ENCODE measurements at regions not wholly inside any gene's neighbourhood (a gene's known extent, or its start where the extent isn't known, plus 50 kb on each side); places are given as distances from the start of the nearest gene placed in this dataset.

DNA sequence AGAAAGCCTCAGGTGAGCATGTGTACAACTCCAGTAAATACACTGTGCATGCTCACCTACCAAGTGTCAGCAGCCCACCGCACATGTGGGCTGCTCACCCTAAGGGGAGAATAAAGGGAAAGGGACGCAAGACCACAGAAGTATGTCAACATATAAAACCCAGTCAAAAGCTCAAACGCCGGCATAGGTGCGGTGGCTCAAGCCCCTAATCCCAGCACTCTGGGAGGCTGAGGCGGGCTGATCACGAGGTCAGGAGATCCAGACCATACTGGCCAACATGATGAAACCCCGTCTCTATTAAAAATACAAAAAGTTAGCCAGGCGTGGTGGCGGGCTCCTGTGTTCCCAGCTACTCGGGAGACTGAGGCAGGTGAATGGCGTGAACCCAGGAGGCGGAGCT lies 732.1 kb downstream of the ZPLD1 start:
- Histone ChIP-seq H4K20me1 (ENCODE audit: insufficient read depth, poor library complexity, severe bottlenecking) (no peaks in the 10 kb centered on the region), H3K4me3 (no peak overlapping the region), H3K4me2 (no peak overlapping the region), H3K27me3 (no peaks in the 10 kb centered on the region), H3K9me2 (replicated peaks; ENCODE audit: insufficient read depth) (no peaks in the 10 kb centered on the region), H3K79me2 (no peaks in the 10 kb centered on the region), H2AFZ (no peak overlapping the region), H3K27ac (no peak overlapping the region), H3K9me3 (ENCODE audit: low read depth) (no peaks in the 10 kb centered on the region), H3K4me1 (ENCODE audit: insufficient read depth) (no peaks in the 10 kb centered on the region), H3K36me3 (replicated peaks; ENCODE audit: insufficient read depth, low read depth) (no peaks in the 10 kb centered on the region)
- 93% methylated on average over 13 of the region's 13 CpGs for WGBS (ENCODE audit: low lambda C conversion rate, missing lambda C conversion rate)
- no peak for TF ChIP-seq EZH2 (IDR thresholded peaks at IDR 0.05; ENCODE audit: borderline replicate concordance)
- TF ChIP-seq, protein P1, sequence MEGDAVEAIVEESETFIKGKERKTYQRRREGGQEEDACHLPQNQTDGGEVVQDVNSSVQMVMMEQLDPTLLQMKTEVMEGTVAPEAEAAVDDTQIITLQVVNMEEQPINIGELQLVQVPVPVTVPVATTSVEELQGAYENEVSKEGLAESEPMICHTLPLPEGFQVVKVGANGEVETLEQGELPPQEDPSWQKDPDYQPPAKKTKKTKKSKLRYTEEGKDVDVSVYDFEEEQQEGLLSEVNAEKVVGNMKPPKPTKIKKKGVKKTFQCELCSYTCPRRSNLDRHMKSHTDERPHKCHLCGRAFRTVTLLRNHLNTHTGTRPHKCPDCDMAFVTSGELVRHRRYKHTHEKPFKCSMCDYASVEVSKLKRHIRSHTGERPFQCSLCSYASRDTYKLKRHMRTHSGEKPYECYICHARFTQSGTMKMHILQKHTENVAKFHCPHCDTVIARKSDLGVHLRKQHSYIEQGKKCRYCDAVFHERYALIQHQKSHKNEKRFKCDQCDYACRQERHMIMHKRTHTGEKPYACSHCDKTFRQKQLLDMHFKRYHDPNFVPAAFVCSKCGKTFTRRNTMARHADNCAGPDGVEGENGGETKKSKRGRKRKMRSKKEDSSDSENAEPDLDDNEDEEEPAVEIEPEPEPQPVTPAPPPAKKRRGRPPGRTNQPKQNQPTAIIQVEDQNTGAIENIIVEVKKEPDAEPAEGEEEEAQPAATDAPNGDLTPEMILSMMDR (IDR thresholded peaks at IDR 0.05; ENCODE audit: poor library complexity): no peak
- no peak for TF ChIP-seq EZH2phosphoT487 (IDR thresholded peaks at IDR 0.05; ENCODE audit: low read depth, severe bottlenecking, unreplicated experiment)
- DNase-seq (ENCODE audit: low spot score): no peak

DNA sequence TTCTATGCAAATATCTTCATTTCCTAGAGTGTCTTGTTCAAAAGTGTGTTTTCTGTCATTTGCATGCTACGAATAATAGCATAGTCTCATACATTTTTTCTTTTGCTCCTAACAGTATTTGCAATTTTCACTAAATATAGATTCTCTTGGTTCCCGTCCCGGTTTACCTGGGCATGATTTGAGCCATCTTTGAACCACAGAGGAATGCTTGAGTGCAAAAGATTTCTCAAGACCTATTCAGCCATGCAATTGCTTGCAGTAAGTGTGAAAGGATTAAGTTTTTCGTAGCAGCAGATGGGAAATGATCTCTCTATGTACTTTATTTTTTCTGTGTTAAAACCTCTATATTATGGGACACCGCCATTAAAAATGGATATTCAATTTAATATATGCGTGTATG lies 733.0 kb downstream of the ZPLD1 start:
- no peaks in the 10 kb centered on the region for H3K27me3 ChIP-seq
- no peak overlapping the region for H3K4me3 ChIP-seq
- no peak for TF ChIP-seq EZH2 (IDR thresholded peaks at IDR 0.05; ENCODE audit: borderline replicate concordance)
- TF ChIP-seq EZH2phosphoT487 (IDR thresholded peaks at IDR 0.05; ENCODE audit: low read depth, severe bottlenecking, unreplicated experiment): no peak
- TF ChIP-seq, protein P1 (IDR thresholded peaks at IDR 0.05; ENCODE audit: poor library complexity): no peak
- no peak overlapping the region for H3K4me2 ChIP-seq
- H3K4me1 ChIP-seq (ENCODE audit: insufficient read depth): no peaks in the 10 kb centered on the region
- H3K79me2 ChIP-seq: no peaks in the 10 kb centered on the region
- H3K9me3 ChIP-seq (ENCODE audit: low read depth): no peaks in the 10 kb centered on the region
- H3K36me3 ChIP-seq (replicated peaks; ENCODE audit: insufficient read depth, low read depth): no peaks in the 10 kb centered on the region
- H4K20me1 ChIP-seq (ENCODE audit: insufficient read depth, poor library complexity, severe bottlenecking): no peaks in the 10 kb centered on the region
- no peak for DNase-seq (ENCODE audit: low spot score)
- no peaks in the 10 kb centered on the region for H3K9me2 ChIP-seq (replicated peaks; ENCODE audit: insufficient read depth)
- 83% methylated on average over 6 of the region's 6 CpGs for WGBS (ENCODE audit: low lambda C conversion rate, missing lambda C conversion rate)
- H3K27ac ChIP-seq: no peak overlapping the region
- H2AFZ ChIP-seq: no peak overlapping the region

DNA sequence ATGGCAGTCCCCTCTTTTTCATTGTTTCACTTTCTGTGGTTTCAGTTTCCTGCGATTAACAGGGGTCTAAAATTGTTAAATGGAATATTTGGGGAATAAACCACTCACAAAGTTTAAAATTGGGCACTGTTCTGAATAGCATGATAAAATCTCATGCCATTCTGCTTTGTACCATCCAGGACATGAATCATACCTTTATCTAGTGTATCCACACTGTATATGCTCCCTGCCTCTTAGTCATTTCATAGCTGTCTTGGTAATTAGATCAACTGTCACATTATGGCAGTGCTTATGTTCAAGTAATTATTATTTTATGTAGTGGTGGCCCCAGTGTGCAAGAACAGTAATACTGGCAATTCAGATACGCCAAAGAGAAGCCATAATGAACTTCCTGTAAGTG lies 734.5 kb downstream of the ZPLD1 start:
- TF ChIP-seq, protein P1 (IDR thresholded peaks at IDR 0.05; ENCODE audit: poor library complexity): no peak
- TF ChIP-seq EZH2 (IDR thresholded peaks at IDR 0.05; ENCODE audit: borderline replicate concordance) (no peak), EZH2phosphoT487 (IDR thresholded peaks at IDR 0.05; ENCODE audit: low read depth, severe bottlenecking, unreplicated experiment) (no peak)
- H3K36me3 ChIP-seq (replicated peaks; ENCODE audit: insufficient read depth, low read depth): no peaks in the 10 kb centered on the region
- WGBS (ENCODE audit: low lambda C conversion rate, missing lambda C conversion rate): 90% methylated on average over 2 of the region's 2 CpGs
- H3K9me3 ChIP-seq (ENCODE audit: low read depth): no peaks in the 10 kb centered on the region
- no peaks in the 10 kb centered on the region for H3K79me2 ChIP-seq
- no peaks in the 10 kb centered on the region for H4K20me1 ChIP-seq (ENCODE audit: insufficient read depth, poor library complexity, severe bottlenecking)
- no peak overlapping the region for H2AFZ ChIP-seq
- no peak overlapping the region for H3K27ac ChIP-seq
- H3K4me2 ChIP-seq: no peak overlapping the region
- H3K4me1 ChIP-seq (ENCODE audit: insufficient read depth): peaks cover 7% of the 10 kb centered on the region
- no peaks in the 10 kb centered on the region for H3K27me3 ChIP-seq
- H3K9me2 ChIP-seq (replicated peaks; ENCODE audit: insufficient read depth): no peaks in the 10 kb centered on the region
- DNase-seq (ENCODE audit: low spot score): no peak
- H3K4me3 ChIP-seq: no peak overlapping the region

DNA sequence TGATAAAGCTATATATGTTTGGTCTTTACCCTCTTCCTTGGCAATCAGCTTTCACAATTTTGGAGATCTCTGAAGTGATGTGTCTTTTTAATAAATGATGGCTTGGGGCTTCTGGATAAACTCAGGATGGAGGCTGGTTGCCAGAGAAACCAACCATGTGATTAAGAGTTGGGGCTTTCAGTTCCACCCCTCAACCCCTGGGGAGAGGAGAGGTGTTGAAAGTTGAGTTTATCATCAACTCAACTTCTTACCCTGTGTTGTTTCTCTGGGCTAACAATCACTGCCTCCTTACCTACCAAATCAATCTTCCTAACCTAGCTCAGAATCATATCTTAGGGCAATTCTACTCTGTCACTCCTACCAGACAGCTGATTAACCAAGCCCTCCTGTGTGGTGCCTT lies 735.8 kb downstream of the ZPLD1 start:
- Histone ChIP-seq H3K79me2 (no peaks in the 10 kb centered on the region), H3K4me3 (no peak overlapping the region), H4K20me1 (ENCODE audit: insufficient read depth, poor library complexity, severe bottlenecking) (no peaks in the 10 kb centered on the region), H2AFZ (no peak overlapping the region), H3K27me3 (no peaks in the 10 kb centered on the region), H3K4me2 (no peak overlapping the region), H3K9me3 (ENCODE audit: low read depth) (no peaks in the 10 kb centered on the region), H3K4me1 (ENCODE audit: insufficient read depth) (peaks cover 7% of the 10 kb centered on the region), H3K27ac (no peak overlapping the region), H3K36me3 (replicated peaks; ENCODE audit: insufficient read depth, low read depth) (no peaks in the 10 kb centered on the region), H3K9me2 (replicated peaks; ENCODE audit: insufficient read depth) (no peaks in the 10 kb centered on the region)
- no peak for DNase-seq (ENCODE audit: low spot score)
- TF ChIP-seq EZH2 (IDR thresholded peaks at IDR 0.05; ENCODE audit: borderline replicate concordance) (no peak), EZH2phosphoT487 (IDR thresholded peaks at IDR 0.05; ENCODE audit: low read depth, severe bottlenecking, unreplicated experiment) (no peak)
- TF ChIP-seq, protein P1 (IDR thresholded peaks at IDR 0.05; ENCODE audit: poor library complexity): no peak
